H1 (cell line): ENCODE measurements at regions not wholly inside any gene's neighbourhood (a gene's known extent, or its start where the extent isn't known, plus 50 kb on each side); places are given as distances from the start of the nearest gene placed in this dataset.

ENCODE experiments used
- CTCF ChIA-PET: fragments of 300-600 bp; sonication (Branson Sonifier 250); formaldehyde crosslinking; loops from one replicate; lab custom pipeline; 2021; ENCODE audit not compliant: partially characterized antibody; lab: Charles Lee
- POLR2A ChIA-PET: fragments of 300-600 bp; sonication (Branson Sonifier 250); formaldehyde crosslinking; loops from one replicate; lab custom pipeline; 2021; ENCODE audit warnings: inconsistent platforms; ENCODE audit not compliant: partially characterized antibody; lab: Charles Lee
- DNase-seq, 2 experiments: peaks; one replicate each; pipeline versions ENCODE4 v3.0.0 to v3.0.0-alpha.2; 2010 to 2022; ENCODE audit warnings: low spot score in 2 of 2, low read depth in 1 of 2, mixed read lengths in 1 of 2
- FAIRE-seq: peaks from 2 replicates; lab custom pipeline; 2011; peaks lifted over from hg19 to GRCh38; lab: Jason Lieb, UNC
- H2AFZ ChIP-seq: 2 replicates; pipeline ENCODE4 v1.8.1; 2012; ENCODE audit warnings: low read length, inconsistent platforms
- H2AK5ac ChIP-seq: 2 replicates; pipeline ENCODE4 v1.6.1; 2013; ENCODE audit warnings: low read depth, low read length
- H2BK120ac ChIP-seq: replicated peaks from 2 replicates; pipeline ENCODE3; 2013; ENCODE audit warnings: low read depth, low read length, inconsistent platforms
- H2BK12ac ChIP-seq: 2 replicates; pipeline ENCODE4 v1.6.1; 2013; ENCODE audit warnings: low read depth, low read length
- H2BK15ac ChIP-seq: 2 replicates; pipeline ENCODE4 v1.6.1; 2013; ENCODE audit warnings: low read length
- H2BK20ac ChIP-seq: 2 replicates; pipeline ENCODE4 v1.6.1; 2013; ENCODE audit warnings: low read length
- H2BK5ac ChIP-seq: 2 replicates; pipeline ENCODE4 v1.6.1; 2013; ENCODE audit warnings: low read depth, low read length
- H3K14ac ChIP-seq: 2 replicates; pipeline ENCODE4 v1.6.1; 2013; ENCODE audit warnings: inconsistent platforms; ENCODE audit not compliant: insufficient read length
- H3K18ac ChIP-seq: 2 replicates; pipeline ENCODE4 v1.6.1; 2013; ENCODE audit warnings: low read length; ENCODE audit errors: extremely low read depth
- H3K23ac ChIP-seq: 2 replicates; pipeline ENCODE4 v1.6.1; 2013; ENCODE audit warnings: inconsistent platforms; ENCODE audit not compliant: insufficient read length
- H3K23me2 ChIP-seq: 2 replicates; pipeline ENCODE4 v1.6.1; 2013; ENCODE audit warnings: low read depth, low read length
- H3K27ac ChIP-seq: 2 replicates; pipeline ENCODE4 v1.6.1; 2011; ENCODE audit warnings: low read depth, low read length, inconsistent platforms
- H3K27me3 ChIP-seq, 4 experiments: replicated peaks in 1 of 4; 1 replicate in 1 of 4; 2 replicates in 3 of 4; pipeline versions ENCODE4 v1.6.1 to v1.8.1; 2011 to 2013; ENCODE audit warnings: low read length in 3 of 4, mild to moderate bottlenecking in 3 of 4, inconsistent platforms in 2 of 4, mixed read lengths in 2 of 4, moderate library complexity in 1 of 4; ENCODE audit not compliant: control insufficient read depth in 3 of 4, insufficient read depth in 3 of 4; ENCODE audit errors: extremely low read depth in 1 of 4
- H3K36me3 ChIP-seq, 4 experiments: 2 replicates each; pipeline versions ENCODE4 v1.6.1 to v1.8.1; 2011 to 2013; ENCODE audit warnings: mild to moderate bottlenecking in 4 of 4, low read length in 3 of 4, moderate library complexity in 2 of 4, control low read depth in 1 of 4, inconsistent platforms in 1 of 4; ENCODE audit not compliant: insufficient read depth in 4 of 4, control insufficient read depth in 2 of 4
- H3K4ac ChIP-seq: replicated peaks from 2 replicates; pipeline ENCODE3; 2013; ENCODE audit warnings: low read length, low read depth, mixed read lengths, inconsistent platforms; ENCODE audit not compliant: insufficient read length
- H3K4me1 ChIP-seq, 4 experiments: replicated peaks in 1 of 4; 1 replicate in 1 of 4; 2 replicates in 3 of 4; pipeline versions ENCODE4 v1.6.1 to v1.8.1; 2011 to 2013; ENCODE audit warnings: low read length in 3 of 4, inconsistent platforms in 2 of 4, mixed read lengths in 1 of 4; ENCODE audit not compliant: insufficient read depth in 4 of 4, control insufficient read depth in 3 of 4
- H3K4me2 ChIP-seq, 2 experiments: 2 replicates each; pipeline versions ENCODE4 v1.6.1 to v1.8.1; 2011 to 2013; ENCODE audit warnings: low read depth in 2 of 2, low read length in 2 of 2, control low read depth in 1 of 2, inconsistent platforms in 1 of 2, mild to moderate bottlenecking in 1 of 2; ENCODE audit not compliant: insufficient read depth in 1 of 2
- H3K4me3 ChIP-seq, 4 experiments: fragments of 200-600, 300-600 bp in 1 of 4; sonication (generic), shearing (Covaris generic), sonication (Bioruptor Twin) in 1 of 4; 2 replicates each; pipeline versions ENCODE4 v1.5.1 to v1.8.1; 2011 to 2016; ENCODE audit warnings: low read length in 4 of 4, low read depth in 3 of 4, control low read depth in 2 of 4, inconsistent platforms in 2 of 4, mild to moderate bottlenecking in 2 of 4, mixed read lengths in 1 of 4, moderate library complexity in 1 of 4; ENCODE audit not compliant: insufficient read depth in 2 of 4; ENCODE audit errors: extremely low read depth in 1 of 4
- H3K56ac ChIP-seq: replicated peaks from 2 replicates; pipeline ENCODE3; 2013; ENCODE audit warnings: low read depth, mild to moderate bottlenecking, mixed read lengths, low read length, inconsistent platforms; ENCODE audit not compliant: insufficient read length
- H3K79me1 ChIP-seq: 2 replicates; pipeline ENCODE4 v1.6.1; 2013; ENCODE audit warnings: low read depth, low read length, control low read depth
- H3K79me2 ChIP-seq, 2 experiments: 2 replicates each; pipeline versions ENCODE4 v1.6.1 to v1.8.1; 2012 to 2013; ENCODE audit warnings: low read length in 2 of 2, mild to moderate bottlenecking in 2 of 2, inconsistent platforms in 1 of 2; ENCODE audit not compliant: insufficient read depth in 2 of 2, control insufficient read depth in 1 of 2
- H3K9ac ChIP-seq, 4 experiments: replicated peaks in 1 of 4; 1 replicate in 1 of 4; 2 replicates in 3 of 4; pipeline versions ENCODE4 v1.6.1 to v1.8.1; 2011 to 2013; ENCODE audit warnings: low read depth in 3 of 4, low read length in 3 of 4, control low read depth in 2 of 4, mild to moderate bottlenecking in 2 of 4, moderate library complexity in 2 of 4, inconsistent platforms in 1 of 4; ENCODE audit errors: extremely low read depth in 1 of 4
- H3K9me3 ChIP-seq, 2 experiments: 2 replicates each; pipeline versions ENCODE4 v1.6.1 to v1.8.1; 2012 to 2013; ENCODE audit warnings: mild to moderate bottlenecking in 2 of 2, moderate library complexity in 2 of 2, control low read depth in 1 of 2, inconsistent platforms in 1 of 2, low read depth in 1 of 2, low read length in 1 of 2, mixed read lengths in 1 of 2; ENCODE audit not compliant: insufficient read depth in 2 of 2
- H4K20me1 ChIP-seq, 2 experiments: replicated peaks in 1 of 2; 2 replicates each; pipeline versions ENCODE3 to v1.8.1; 2011 to 2013; ENCODE audit warnings: inconsistent platforms in 2 of 2, low read length in 2 of 2, mild to moderate bottlenecking in 1 of 2; ENCODE audit not compliant: insufficient read depth in 2 of 2, control insufficient read depth in 1 of 2
- H4K5ac ChIP-seq: 2 replicates; pipeline ENCODE4 v1.6.1; 2013; ENCODE audit warnings: low read length, low read depth, mixed read lengths, inconsistent platforms; ENCODE audit not compliant: insufficient read length
- H4K8ac ChIP-seq: 2 replicates; pipeline ENCODE4 v1.8.0; 2013; ENCODE audit warnings: mild to moderate bottlenecking, moderate library complexity, low read length, inconsistent platforms; ENCODE audit not compliant: insufficient read depth; ENCODE audit errors: extremely low read depth
- H4K91ac ChIP-seq: replicated peaks from 2 replicates; pipeline ENCODE3; 2013; ENCODE audit warnings: low read length, mixed read lengths, inconsistent platforms; ENCODE audit not compliant: insufficient read length
- BACH1 ChIP-seq: IDR thresholded peaks from 2 replicates; pipeline ENCODE4 v1.6.1; 2012; ENCODE audit warnings: low read length, improper control_type of control experiment
- BCL11A ChIP-seq, 2 experiments: IDR thresholded peaks; one replicate each; pipeline ENCODE4 v1.6.1; 2011; ENCODE audit warnings: low read depth in 2 of 2, low read length in 2 of 2, mild to moderate bottlenecking in 2 of 2
- CBX5 ChIP-seq: fragments of 300-800, 300-1000 bp; sonication (generic); IDR thresholded peaks from 2 replicates; pipeline ENCODE4 v1.7.1; 2016; ENCODE audit warnings: antibody characterized with exemption, low read length, low read depth
- KDM5A ChIP-seq: fragments of 200-600 bp; IDR thresholded peaks from 2 replicates; pipeline ENCODE4 v1.7.1; 2012; ENCODE audit warnings: mild to moderate bottlenecking, low read length, inconsistent platforms, mixed read lengths
- PHF8 ChIP-seq: fragments of 200-600 bp; sonication (generic); conservative IDR thresholded peaks from 2 replicates; pipeline ENCODE4 v1.7.1; 2012; ENCODE audit warnings: low read depth, mild to moderate bottlenecking, inconsistent platforms, low read length, moderate library complexity
- RBBP5 ChIP-seq: IDR thresholded peaks from 2 replicates; pipeline ENCODE4 v1.7.1; 2012; ENCODE audit warnings: low read depth, mild to moderate bottlenecking, inconsistent platforms, low read length, moderate library complexity, borderline replicate concordance
- RFX5 ChIP-seq: IDR thresholded peaks from 2 replicates; pipeline ENCODE4 v1.6.1; 2011; ENCODE audit warnings: low read depth, low read length, improper control_type of control experiment, borderline replicate concordance
- RXRA ChIP-seq: IDR thresholded peaks from 2 replicates; pipeline ENCODE4 v1.6.1; 2011; ENCODE audit warnings: low read depth, mild to moderate bottlenecking, low read length, moderate library complexity; ENCODE audit not compliant: insufficient read depth
- SIN3A ChIP-seq, 2 experiments: IDR thresholded peaks in 1 of 2; conservative IDR thresholded peaks in 1 of 2; 2 replicates each; pipeline ENCODE4 v1.6.1; 2011 to 2012; ENCODE audit warnings: low read length in 2 of 2, improper control_type of control experiment in 1 of 2, low read depth in 1 of 2, mild to moderate bottlenecking in 1 of 2
- SP2 ChIP-seq: IDR thresholded peaks from 2 replicates; pipeline ENCODE4 v1.6.1; 2012; ENCODE audit warnings: mild to moderate bottlenecking, low read length, inconsistent platforms
- SP4 ChIP-seq: IDR thresholded peaks from 2 replicates; pipeline ENCODE4 v1.6.1; 2012; ENCODE audit warnings: low read length, inconsistent platforms
- TAF7 ChIP-seq: optimal IDR thresholded peaks from 2 replicates; pipeline ENCODE3; 2011; ENCODE audit warnings: low read depth, mild to moderate bottlenecking, inconsistent platforms, low read length, moderate library complexity, borderline replicate concordance
- WGBS, 2 experiments: shearing (Covaris generic) in 1 of 2; methylation state at CpG; one replicate each; pipeline versions ENCODE4 v1.1.6 to v1.1.7; 2013 to 2015; ENCODE audit warnings: low lambda C conversion rate in 2 of 2, mixed read lengths in 2 of 2, inconsistent platforms in 1 of 2, low coverage in 1 of 2, missing lambda C conversion rate in 1 of 2; ENCODE audit not compliant: insufficient replicate concordance in 2 of 2, insufficient coverage in 1 of 2, insufficient read length in 1 of 2; ENCODE audit errors: extremely low coverage in 1 of 2, missing lambda C conversion rate in 1 of 2; 5-methylcytosine and 5-hydroxymethylcytosine counted together
- TF ChIP-seq, protein P1 (sequence below): IDR thresholded peaks from 2 replicates; pipeline ENCODE4 v1.6.1; 2011; ENCODE audit warnings: low read depth, mild to moderate bottlenecking, low read length; ENCODE audit not compliant: insufficient read depth

DNA sequence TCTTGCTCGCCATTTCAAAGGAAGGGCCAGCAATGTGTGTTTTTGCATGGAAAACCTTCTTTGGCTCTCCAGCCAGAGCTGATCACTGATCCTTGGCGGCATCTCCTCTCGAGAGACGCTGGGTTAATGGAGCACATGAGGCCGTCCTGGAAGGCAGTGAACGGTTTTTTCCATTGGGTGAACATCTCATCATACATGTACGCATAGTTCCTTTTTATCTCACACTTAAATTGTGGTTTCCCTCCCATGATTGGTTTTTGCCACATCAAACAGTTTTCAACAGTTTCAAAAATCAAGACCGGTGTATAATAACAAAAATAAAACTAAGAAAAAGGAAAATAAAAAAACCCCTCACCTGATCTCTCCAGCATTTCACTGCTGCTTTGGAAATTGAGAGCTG, 276.4 kb downstream of the TCF7L2 start:
- H3K4me3 ChIP-seq = no peak overlapping the region
- FAIRE-seq (no peak), DNase-seq (peak in 1 of 2 experiments; percentile 8)
- H2BK5ac ChIP-seq = no peak overlapping the region
- H4K5ac ChIP-seq = no peak overlapping the region
- no peak overlapping the region for H3K4me2 ChIP-seq
- H3K27me3 ChIP-seq = peaks cover 0 to 2% (median 2%) of the 10 kb centered on the region in 4 experiments; a peak in 2 of 7 replicates
- no peak overlapping the region for H3K4ac ChIP-seq
- H4K20me1 ChIP-seq = no peaks in the 10 kb centered on the region
- H3K56ac ChIP-seq = no peak overlapping the region
- H3K23me2 ChIP-seq = no peaks in the 10 kb centered on the region
- TF ChIP-seq RXRA (no peak), KDM5A (no peak), SIN3A (conservative IDR thresholded peaks at IDR 0.05 in 1 of 2, IDR thresholded peaks at IDR 0.05 in 1 of 2; ENCODE audit: low read depth in 1 of 2, low read length in 2 of 2) (no peak), TAF7 (no peak), SP4 (no peak), RFX5 (no peak), CBX5 (no peak), PHF8 (no peak), BACH1 (no peak), SP2 (no peak), BCL11A (IDR thresholded peaks at IDR 0.05; ENCODE audit: low read depth in 2 of 2, low read length in 2 of 2) (no peak), RBBP5 (no peak)
- TF ChIP-seq, protein P1, sequence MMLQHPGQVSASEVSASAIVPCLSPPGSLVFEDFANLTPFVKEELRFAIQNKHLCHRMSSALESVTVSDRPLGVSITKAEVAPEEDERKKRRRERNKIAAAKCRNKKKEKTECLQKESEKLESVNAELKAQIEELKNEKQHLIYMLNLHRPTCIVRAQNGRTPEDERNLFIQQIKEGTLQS = no peak
- no peak overlapping the region for H3K9ac ChIP-seq
- no peak overlapping the region for H2BK15ac ChIP-seq
- no peak overlapping the region for H2BK20ac ChIP-seq
- no peaks in the 10 kb centered on the region for H3K9me3 ChIP-seq
- WGBS, 2 experiments = 91% methylated on average over 8 of the region's 8 CpGs; no CpG with 5 or more reads in 1 of the 2 experiments
- H3K79me2 ChIP-seq = no peaks in the 10 kb centered on the region
- POLR2A ChIA-PET = no interaction called here
- no peak overlapping the region for H3K18ac ChIP-seq
- H4K8ac ChIP-seq = no peak overlapping the region
- no peaks in the 10 kb centered on the region for H3K79me1 ChIP-seq
- H2BK120ac ChIP-seq = no peak overlapping the region
- H3K27ac ChIP-seq = no peak overlapping the region
- no peak overlapping the region for H2AFZ ChIP-seq
- no peaks in the 10 kb centered on the region for H3K4me1 ChIP-seq
- no peak overlapping the region for H4K91ac ChIP-seq
- no peak overlapping the region for H3K23ac ChIP-seq
- H2BK12ac ChIP-seq = no peak overlapping the region
- H3K14ac ChIP-seq = no peak overlapping the region
- CTCF ChIA-PET = interaction anchor here (0.6 to 1.4 kb wide), 4 partner anchors 10 to 50 kb away, joined by 3 to 5 read pairs (median 4); no protein-coding TSS in a partner anchor
- H3K36me3 ChIP-seq = no peaks in the 10 kb centered on the region
- no peak overlapping the region for H2AK5ac ChIP-seq
